ENCODE measurements at regions not wholly inside any gene's neighbourhood (a gene's known extent, or its start where the extent isn't known, plus 50 kb on each side); places are given as distances from the start of the nearest gene placed in this dataset.
"Not testable (repeated sequence)": the region's sequence is repeated elsewhere in the genome, so short reads cannot be mapped to it uniquely, and the experiment has no call there.

DNA sequence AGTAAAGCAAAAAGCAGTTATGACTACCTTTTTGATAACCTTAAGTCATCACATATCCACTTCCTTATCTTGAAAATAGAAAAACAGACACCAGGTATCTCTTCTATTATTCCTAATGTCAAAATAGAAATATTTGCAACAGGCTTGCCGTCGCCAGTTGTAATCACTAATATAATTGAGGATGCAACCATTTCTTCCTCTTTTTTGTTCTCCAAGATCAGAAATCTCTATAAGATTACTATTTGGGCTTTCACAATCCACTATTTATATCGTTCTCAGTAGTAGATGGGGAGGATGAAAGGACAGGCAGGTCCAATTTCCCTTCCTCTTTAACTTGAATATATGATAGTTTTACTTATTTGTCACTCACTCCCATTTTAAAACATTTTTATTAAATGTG is 130.2 kb upstream of the HMGA2 start:
- no peak for DNase-seq

DNA sequence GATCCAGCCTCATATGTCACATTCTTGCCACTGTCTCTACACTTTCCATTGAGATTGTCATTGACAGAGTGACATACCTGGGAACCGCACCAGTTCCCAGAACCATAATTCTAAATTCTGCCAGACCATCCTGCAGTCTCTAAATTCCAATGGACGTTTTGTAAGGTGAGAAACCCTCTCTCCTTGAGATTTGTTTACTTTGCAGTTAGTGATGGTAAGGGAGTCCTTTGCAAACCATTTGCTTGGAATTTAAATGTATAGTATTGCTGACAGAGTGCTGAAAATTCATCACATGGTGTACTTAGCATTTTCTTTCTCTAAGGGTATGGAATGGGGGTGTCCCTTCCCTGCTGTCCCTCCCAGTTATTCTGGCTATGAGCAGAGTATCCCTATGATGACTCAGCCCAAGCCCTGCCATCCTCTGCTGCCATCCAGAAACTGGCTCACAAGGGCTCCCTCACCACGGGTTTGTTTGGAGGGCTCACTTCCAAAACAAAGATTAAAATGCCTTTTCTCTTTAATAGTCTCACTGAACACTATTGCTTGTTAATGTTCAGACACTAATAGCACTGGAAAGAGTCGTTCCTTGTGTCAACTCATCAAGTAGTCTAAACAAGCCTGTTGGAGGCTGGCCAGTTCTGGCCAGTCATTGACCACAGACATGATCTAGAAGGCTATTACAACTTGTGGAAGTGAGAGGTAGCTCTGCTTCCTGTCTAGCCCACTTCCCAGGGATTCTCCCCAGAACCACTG is 129.0 kb upstream of the HMGA2 start:
- no peak for DNase-seq

DNA sequence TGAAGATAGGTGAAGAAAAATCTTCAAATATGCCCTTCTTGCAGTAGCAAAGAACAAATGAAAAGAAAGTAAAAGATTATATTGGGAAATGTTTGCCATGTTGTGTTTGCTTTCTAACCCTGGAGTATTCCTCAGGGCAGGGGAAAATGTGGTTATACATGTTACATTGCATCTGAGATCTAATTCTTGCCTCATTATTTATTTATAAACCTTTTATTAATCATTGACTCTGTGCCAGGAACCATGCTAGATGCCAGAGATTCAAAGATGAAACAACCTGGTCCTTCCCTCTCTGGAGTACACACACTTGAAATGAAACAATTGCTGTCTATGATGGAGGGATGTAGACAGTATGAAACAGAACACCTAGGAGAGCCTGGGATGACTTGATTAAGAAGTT is 128.1 kb upstream of the HMGA2 start:
- DNase-seq: no peak

DNA sequence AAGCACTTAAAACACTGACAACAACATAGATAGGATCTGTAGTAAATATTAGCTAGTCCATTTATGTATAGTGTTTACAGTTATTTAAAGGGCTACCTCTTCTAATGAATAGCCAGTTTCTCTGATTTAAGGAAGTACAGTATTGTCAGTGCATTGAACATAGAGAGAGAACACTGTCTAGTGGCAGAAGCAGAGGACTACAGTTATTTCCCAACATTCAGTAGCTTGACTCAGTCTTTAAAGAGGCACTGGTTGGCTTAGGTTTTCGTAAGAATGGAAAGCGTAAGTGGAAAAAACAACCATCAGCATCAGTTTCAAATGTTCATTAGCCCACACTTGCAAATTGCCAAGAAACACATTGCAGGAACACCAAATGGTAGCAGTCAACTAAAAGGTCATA is 125.0 kb upstream of the HMGA2 start:
- DNase-seq: no peak

DNA sequence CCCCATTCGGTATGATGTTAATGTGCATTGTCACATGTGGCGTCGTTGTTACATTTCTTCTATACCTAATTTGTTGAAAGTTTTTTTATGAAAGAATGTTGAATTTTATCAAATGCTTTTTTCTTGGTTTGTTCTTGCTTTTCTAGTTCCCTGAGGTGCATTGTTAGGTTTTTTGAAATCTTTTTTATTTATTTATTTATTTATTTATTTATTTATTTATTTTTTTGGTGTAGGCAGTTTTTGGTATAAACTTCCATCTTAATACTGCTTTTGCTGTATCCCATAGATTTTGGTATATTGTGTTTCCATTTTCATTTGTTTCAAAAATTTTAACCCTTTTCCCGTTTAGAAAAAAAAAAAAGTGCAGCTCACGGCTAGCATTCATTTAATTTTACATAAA is 121.1 kb upstream of the HMGA2 start:
- no peak for DNase-seq

DNA sequence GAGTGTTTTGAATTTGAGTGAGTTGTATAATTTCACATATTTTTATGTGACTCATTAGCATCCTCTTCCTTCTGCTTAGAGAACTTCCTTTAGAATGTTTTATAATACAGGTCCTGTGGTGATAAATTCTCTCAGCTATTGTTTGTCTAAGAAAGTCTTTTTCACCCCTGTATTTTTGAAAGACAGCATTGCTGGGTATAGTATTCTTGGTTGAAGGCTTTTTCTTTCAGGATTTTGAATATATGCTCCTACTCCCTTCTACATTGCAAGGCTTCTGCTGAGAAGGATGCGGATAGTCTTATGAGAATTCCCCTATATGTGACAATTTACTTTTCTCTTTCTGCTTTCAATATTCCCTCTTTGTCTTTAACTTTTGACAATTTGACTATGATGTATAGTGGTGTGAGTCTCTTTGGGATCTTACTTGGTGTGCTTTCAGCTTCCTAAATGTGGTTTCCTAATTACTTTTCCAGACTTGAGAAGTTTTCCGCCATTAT is 118.9 kb upstream of the HMGA2 start:
- no peak for DNase-seq

DNA sequence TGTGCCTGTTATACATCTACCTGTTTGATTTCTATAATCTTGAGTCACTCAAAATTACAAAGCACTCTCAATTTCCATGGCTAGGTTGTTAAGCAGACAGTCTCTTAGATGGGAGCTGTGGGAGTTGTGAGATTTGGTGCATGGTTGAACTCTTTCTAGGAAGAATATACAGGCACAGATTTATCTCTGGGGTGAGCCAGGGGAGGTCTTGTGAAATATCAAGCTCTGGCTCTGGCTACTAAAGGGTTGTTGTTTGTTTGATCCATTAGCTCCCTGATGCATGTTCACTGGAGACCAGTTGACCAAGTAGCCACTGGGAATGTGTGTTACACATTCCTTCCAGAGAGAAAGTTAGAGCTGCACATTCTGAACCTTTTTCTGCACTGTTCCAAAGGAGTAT is 117.2 kb upstream of the HMGA2 start:
- DNase-seq: no peak

DNA sequence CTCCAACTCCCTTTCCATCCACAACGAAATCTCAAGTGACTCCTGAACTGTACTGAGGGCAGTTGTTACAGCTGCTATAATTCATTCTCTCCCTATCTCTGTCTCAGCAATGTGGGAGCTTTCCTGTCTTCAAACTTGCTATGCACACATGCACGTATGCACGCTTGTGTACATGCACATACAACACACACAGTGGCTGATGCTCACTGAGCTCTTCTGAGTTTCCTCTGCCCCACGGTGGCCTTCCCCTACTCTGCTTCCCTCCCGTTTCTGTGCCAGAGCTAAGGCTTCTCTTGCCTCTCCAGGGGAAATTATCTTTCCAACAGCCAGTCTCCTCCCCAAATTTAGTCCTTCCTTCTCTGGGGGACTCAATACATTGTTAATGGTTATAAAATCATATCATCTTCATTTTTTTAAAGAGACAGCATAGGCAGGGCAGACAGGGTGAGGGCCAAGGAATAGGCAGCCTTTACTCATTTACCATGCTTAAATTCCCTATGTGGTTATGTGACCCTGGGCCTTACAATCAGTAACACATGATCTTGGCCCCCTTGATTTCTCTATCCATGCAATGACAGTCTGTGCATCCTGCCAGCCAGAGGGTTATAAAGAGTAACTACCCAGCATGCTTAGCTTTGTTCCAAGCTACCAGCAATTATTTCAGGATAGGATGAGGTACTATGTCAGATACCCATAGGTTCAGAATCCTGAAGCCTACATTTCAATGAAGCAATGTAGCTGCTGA is 111.9 kb upstream of the HMGA2 start:
- DNase-seq: no peak

DNA sequence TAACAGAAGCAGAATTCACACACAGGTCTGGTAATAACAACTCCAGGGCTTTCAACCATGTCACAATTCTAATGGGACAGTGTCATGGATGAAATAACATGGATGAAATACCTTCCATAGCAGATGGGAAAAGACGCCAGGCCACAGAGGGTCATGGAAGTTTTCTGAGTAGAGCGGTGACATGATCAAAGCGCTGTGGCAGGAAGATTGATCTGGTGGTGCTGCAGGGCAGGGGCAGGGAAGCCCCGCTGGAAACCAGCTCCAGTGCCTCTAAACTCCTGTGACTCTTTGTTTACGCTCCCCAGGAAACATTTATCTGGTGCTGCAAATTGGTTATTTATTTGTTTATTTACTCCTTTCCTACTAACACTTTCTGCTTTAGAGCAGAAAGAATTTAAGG is 108.3 kb upstream of the HMGA2 start:
- no peak for DNase-seq

DNA sequence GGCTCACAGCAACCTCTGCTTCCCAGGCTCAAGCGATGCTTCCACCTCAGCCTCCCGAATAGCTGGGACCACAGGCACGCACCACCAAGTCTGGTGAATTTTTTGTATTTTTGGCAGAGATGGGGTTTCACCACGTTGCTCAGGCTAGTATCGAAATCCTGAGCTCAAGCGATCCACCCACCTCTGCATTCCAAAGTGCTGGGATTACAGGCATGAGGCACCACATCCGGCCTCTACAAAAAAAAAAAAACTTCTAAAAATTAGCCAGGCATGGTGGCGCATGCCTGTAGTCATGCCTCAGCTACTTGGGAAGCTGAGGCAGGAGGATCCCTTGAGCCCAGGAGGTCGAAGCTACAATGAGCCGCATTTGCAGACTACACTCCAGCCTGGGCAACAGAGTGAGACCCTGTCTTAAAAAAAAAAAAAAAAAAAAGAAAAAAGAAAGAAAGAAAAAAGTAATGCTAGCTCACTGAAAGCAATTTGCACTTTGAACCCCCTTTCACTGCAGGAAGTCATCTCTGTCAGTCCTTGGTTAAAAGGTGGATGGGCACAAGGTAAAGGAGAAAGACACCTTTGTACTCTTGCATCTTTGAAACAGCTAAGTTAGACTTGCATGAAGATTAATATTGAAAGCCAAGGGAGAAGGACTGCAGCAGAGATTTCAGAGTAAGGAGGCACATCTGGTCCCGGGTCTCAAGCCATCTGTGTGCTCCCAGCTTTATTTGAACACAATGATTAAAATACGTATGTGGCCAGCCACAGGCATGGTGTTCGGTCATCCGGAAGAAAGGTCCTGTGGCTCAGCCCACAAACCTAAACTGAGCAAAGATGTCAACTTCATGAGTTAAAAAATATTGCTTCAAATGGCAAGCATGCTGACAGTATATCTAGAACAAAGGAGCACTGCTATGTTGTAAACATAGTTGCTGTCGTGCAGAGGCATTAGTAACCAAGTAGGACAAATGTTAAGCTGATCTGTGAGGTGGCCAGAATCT is 103.8 kb upstream of the HMGA2 start:
- no peak for DNase-seq

DNA sequence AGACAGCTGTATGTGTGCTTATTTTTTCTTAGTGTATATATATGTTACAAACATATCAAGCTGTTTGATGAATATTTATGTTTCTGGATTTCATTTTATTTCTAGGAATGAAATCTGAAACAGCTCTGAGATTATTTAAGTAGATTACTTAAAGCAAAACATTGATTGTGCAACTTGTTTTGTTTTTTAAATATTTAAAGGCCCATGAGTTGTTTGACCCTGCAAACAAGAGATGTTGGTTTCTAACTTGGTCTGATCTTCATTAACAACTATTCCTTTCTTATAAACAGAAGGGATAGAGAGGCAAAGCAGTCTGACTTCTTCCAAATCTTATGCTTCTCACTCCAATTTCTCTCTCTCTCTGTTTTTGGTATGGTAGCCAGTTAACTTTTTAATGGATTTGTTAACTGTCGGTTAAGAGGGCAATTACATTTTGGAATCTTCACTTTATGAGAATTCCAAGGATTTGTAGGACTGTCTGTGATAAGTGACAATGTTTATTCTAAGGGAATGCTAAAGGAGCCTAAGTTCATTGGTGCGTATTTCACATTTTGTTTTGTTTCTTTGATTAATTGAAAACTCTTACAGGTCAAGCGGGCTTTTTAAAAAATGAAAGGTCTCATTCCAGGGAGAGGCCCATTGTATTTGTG is 102.6 kb upstream of the HMGA2 start:
- DNase-seq: no peak

DNA sequence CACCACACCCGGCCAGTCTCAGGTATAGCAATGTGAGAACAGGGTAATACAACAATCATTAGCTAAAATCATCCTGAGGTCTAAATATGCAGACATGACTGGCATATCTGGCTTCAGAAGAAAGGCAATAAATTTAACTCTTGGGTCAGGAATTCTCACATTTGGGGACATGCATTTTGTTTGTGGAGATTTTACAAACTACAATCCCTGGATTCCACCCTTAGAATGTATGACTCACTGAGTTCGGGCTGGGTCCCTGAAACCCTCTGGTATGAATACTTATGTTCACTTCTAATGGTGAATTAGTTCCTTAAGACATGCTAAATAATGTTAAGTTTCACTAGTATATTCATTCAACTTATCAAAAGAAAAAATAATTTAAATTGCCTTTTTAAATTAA is 98.9 kb upstream of the HMGA2 start:
- no peak for DNase-seq

DNA sequence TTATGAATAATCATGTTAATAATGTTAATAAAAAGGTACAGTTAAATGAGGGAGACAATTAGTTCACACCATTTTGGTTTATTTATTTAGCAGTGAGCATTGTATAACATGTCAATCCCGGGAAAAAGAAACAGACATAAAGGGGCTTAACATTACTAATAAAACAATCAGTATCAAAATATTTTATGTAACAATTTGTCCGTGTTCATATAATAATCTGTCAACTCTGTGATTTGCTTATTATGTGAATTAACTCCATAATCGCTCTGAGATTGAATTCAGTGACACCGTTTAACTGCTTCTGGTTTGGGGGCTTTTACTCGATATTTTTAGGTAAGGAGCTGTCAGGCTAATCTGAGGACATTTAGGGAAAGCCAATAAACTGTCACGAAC is 95.8 kb upstream of the HMGA2 start:
- DNase-seq: no peak

DNA sequence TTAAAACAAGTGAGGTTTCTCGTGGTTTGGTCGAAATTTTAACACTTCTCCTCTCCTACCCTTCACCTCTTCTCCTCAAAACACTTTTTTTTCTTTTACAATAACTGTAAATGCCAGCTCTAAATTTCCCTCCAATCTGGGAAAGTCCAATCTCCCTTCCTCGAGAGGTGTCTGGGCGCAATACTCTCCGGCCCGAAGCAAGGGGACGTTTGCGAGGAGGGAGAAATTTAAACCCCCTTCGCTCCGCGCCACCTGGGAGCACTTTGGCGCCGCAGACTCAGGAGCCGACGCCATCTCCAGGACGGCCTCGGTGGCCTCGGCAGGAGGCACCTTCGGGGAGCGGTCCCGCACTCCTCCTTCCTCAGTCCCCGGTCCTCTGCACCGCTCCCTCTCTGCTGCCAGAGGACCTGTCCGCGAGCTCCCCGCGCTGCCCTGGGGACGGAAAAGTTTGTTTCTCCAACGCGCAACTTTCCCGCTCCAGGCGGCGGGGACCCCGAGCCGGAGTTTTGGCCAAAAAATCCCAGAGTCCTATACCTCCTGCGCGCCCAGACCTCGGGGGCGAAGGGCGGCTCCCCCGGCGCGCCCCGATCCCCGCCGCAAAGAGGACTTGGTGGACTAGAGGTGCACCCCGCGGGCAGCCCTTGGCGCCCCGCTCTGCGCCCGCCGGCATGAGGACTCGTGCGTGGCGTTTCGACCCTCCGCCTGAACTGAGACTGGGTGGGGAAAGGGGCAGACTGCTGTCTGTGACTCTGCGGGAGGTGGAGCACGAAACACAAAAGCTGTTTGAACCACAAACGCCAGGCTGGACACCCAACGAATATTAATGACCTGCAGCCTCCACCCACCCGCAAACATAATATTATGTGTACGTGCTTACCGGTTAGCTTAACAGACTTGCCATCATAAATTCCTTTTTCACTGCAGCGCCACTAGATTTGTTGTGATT is 95.2 kb upstream of the HMGA2 start:
- no peak for DNase-seq

DNA sequence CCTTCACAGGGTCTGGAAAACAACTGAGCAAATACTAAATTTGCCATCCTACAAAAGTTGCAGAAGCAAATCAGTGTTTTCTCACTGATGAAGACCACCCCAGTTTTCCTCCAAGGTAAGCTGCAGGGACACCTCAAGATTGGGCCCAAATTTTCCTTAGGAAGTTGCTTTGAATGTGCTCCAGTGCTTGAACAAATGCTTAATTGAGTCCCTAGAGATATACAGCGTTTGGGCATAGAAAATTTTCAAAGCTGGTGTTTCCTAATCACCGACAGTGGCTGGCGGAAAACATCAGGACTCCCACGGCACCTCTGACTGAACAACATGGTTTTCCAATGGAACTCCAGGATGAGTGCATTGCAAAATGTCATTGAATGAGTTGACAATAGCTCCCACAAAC is 92.5 kb upstream of the HMGA2 start:
- DNase-seq: no peak

DNA sequence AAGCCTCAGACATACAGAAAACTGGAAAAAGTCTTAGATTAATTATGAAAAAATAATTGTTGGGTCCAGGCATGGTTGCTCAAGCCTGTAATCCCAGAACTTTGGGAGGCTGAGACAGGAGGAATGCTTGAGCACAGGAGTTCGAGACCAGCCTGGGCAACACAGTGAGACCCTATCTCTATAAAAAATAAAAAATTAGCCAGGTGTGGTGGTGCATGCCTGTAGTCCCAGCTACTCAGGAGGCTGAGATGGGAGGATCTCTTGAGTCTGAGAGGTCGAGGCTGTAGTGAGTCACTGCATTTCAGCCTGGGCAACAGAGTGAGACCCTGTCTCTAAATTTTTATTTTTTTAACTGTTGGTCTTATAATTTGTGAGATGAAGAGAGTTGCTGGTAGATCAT is 90.6 kb upstream of the HMGA2 start:
- not testable (repeated sequence) for DNase-seq

DNA sequence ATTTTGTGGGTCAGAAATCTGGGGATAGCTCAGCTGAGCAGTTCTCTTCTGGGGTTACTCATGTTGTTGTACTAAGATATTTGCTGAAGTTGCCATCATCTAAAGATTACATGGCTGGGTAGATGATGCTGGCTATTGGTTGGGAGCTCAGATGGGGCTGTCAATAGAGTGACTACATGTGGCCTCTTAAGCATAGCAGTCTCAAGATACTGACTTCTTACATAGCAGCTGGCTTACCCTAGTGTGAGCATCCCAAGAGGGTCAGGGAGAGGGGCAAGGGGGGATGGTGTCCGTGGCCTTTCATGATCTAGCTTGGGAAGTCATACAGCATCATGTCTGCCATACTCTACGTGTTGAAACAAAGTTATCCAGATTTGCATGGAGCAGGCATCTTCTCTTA is 90.1 kb upstream of the HMGA2 start:
- no peak for DNase-seq

DNA sequence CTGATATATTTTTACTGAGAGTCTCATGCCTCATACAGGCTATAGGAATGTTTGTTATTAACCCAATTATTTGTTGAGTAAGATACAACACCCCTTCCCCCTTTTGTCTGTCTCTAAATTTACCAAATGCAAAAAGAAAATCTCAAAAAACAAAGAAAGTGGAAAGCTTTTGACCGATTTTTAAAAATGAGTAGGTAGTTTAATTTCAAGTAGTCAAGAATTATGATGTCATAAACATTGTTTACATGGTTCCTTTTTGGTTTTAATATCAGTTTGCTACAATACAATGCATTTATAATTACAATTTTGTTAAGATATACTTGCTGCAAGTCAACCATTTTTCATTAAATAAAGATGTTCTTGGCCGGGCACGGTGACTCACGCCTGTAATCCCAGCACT is 84.7 kb upstream of the HMGA2 start:
- no peak for DNase-seq

DNA sequence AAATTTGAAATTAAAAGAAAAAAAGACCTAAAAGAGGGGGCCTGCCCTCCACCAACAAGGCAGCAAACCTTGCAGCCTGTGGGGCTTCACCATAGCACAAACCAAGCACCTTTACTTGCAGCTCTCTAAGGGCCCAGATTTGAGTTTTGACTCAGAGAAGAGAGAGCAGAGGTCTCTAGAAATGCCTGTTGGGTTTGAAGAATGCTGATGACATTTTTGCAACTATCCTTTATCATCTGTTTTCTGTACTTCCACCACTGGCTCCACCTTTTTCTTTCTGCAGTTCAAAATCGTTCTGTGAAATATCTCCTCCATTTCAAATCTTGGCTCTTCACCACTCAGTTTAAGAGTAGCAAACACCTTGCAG is 83.8 kb upstream of the HMGA2 start:
- DNase-seq: no peak

DNA sequence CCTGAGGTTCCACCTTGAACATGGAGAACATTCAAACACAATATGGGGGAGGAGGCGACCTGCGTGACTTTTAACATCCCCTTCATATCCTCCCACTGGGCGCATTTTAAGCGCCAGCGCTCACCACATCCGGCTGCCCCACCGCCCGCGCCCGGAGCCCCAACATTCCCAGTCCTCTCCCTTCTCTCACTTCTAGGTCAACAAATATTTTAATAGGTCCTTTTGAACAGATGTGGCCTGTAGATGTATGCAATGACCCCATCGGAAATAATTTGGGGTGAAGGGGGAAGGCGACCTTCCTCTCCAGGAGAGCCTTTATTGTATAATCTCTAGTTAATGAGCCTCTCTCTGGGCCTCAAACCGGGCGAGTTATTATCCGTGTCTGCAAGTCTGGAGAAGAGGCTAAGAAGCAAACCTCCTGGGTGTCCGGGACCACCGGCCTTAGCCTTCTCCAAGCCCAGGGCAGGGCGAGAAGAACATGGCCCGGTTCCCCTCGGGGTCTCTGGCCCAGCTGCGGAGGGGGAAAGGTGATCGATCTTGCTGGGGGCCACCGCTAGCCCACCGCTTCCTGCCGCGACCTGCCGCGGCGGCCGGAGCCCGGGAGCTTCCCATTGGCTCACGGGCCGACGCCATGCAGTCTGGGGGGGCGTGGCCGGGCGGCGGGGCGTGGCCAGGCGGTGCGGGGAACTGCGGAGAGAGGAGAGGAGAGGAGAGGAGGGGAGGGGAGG is 83.2 kb upstream of the HMGA2 start:
- peak; percentile 94 for DNase-seq

DNA sequence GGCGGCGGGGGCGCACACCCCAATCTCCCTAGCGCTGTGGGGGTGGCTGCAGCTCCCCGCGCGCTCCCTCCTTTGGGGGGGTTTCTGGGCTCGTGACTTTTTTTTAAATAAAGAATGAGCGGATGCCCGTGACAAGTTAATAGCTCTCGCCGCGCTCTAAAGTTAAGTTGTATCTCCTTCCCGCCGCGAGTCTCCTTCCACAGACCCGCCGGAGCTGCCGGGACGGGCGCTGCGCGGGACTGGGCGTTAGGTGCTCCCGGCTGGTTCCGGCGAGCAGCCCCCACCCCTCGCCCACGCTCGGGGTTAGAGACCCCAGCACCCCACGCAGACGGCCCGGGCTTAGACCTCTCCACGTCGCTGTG is 82.6 kb upstream of the HMGA2 start:
- peak; percentile 50 for DNase-seq
